ENCODE measurements at regions not wholly inside any gene's neighbourhood (a gene's known extent, or its start where the extent isn't known, plus 50 kb on each side); places are given as distances from the start of the nearest gene placed in this dataset.
"Not testable (repeated sequence)": the region's sequence is repeated elsewhere in the genome, so short reads cannot be mapped to it uniquely, and the experiment has no call there.

DNA sequence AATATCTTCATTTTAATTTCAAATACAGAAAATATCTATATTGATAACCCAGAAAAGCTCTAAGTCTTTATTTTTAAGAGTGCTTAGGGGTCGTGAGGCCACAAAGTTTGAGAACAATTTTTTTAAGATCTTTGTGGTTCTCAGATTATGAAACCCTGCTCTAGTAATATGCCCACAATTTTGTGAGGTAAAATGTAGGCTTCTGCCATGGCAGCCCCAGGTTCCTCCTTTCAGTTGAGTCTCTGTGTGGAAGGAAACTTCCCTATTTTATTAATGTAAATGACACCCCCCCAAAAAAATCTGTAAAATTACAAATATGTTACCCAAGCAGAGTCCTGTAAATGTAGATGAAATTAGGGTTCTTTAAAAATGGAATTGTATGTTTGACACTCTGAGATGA lies 600.5 kb downstream of the SATB2 start:
- DNase-seq (ENCODE audit: low read depth): no peak
- TF ChIP-seq, protein P1, sequence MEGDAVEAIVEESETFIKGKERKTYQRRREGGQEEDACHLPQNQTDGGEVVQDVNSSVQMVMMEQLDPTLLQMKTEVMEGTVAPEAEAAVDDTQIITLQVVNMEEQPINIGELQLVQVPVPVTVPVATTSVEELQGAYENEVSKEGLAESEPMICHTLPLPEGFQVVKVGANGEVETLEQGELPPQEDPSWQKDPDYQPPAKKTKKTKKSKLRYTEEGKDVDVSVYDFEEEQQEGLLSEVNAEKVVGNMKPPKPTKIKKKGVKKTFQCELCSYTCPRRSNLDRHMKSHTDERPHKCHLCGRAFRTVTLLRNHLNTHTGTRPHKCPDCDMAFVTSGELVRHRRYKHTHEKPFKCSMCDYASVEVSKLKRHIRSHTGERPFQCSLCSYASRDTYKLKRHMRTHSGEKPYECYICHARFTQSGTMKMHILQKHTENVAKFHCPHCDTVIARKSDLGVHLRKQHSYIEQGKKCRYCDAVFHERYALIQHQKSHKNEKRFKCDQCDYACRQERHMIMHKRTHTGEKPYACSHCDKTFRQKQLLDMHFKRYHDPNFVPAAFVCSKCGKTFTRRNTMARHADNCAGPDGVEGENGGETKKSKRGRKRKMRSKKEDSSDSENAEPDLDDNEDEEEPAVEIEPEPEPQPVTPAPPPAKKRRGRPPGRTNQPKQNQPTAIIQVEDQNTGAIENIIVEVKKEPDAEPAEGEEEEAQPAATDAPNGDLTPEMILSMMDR (IDR thresholded peaks at IDR 0.05; ENCODE audit: insufficient read depth, low read length, poor library complexity, severe bottlenecking): no peak
- Histone ChIP-seq H3K27me3 (ENCODE audit: control insufficient read depth, insufficient read depth, low read length) (no peaks in the 10 kb centered on the region), H3K4me3 (ENCODE audit: low read depth, low read length) (no peak overlapping the region), H3K36me3 (ENCODE audit: control insufficient read depth, insufficient read depth, low read length) (no peaks in the 10 kb centered on the region)

DNA sequence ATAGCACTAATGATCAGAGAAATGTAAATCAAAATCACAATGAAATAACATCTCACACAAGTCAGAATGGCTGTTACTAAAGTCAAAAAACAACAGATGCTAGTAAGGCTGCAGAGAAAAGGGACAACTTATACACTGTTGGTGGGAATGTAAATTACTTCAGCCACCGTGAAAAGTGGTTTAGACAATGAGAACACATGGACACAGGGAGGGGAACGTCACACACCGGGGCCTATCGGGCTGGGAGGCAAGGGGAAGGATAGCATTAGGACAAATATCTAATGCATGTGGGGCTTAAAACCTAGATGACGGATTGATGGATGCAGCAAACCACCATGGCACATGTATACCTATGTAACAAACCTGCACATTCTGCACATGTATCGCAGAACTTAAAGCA lies 602.0 kb downstream of the SATB2 start:
- not testable (repeated sequence) for H3K4me3 ChIP-seq (ENCODE audit: low read depth, low read length); H3K27me3 ChIP-seq (ENCODE audit: control insufficient read depth, insufficient read depth, low read length); H3K36me3 ChIP-seq (ENCODE audit: control insufficient read depth, insufficient read depth, low read length); DNase-seq (ENCODE audit: low read depth)

DNA sequence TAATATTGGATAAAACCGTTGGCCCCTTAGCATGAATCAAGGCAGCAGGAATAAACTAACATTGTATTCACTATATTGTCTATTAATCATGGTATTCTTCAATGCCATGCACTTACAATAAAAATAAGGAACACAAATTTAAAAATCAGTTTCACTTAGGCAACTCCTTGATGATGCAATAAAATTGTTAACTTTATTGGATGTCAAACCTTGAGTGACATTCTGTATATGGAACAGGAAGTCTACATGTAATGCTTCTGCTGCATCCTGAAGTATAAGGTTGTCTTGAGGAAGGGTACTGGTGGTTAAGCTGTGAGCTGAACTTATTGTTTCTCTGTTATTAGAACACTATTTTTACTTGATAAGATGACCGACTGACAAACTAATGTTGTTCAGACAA lies 605.5 kb downstream of the SATB2 start:
- DNase-seq (ENCODE audit: low read depth): no peak
- H3K27me3 ChIP-seq (ENCODE audit: control insufficient read depth, insufficient read depth, low read length): no peaks in the 10 kb centered on the region
- no peaks in the 10 kb centered on the region for H3K36me3 ChIP-seq (ENCODE audit: control insufficient read depth, insufficient read depth, low read length)
- TF ChIP-seq, protein P1 (IDR thresholded peaks at IDR 0.05; ENCODE audit: insufficient read depth, low read length, poor library complexity, severe bottlenecking): no peak
- H3K4me3 ChIP-seq (ENCODE audit: low read depth, low read length): no peak overlapping the region

DNA sequence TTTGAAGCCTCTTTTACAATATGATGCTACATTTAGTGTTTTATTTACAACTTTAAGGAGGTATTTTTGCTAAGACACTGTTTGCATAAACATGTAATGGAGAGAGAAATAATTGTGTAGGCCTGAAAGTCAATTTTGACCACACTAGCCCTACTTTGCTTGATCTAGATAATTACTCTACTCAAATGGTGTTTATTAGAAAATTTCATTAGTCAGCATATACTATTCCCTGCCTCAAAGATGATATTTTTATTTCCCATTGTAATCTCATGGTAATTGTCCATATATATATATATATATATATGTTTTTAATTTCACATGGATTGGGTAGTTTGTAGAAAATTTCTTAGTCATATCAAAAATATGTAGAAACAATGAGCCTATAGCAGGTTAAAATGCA lies 632.2 kb downstream of the SATB2 start:
- Histone ChIP-seq H3K4me3 (ENCODE audit: low read depth, low read length) (no peak overlapping the region), H3K36me3 (ENCODE audit: control insufficient read depth, insufficient read depth, low read length) (no peaks in the 10 kb centered on the region), H3K27me3 (ENCODE audit: control insufficient read depth, insufficient read depth, low read length) (no peaks in the 10 kb centered on the region)
- TF ChIP-seq, protein P1 (IDR thresholded peaks at IDR 0.05; ENCODE audit: insufficient read depth, low read length, poor library complexity, severe bottlenecking): no peak
- DNase-seq (ENCODE audit: low read depth): no peak

DNA sequence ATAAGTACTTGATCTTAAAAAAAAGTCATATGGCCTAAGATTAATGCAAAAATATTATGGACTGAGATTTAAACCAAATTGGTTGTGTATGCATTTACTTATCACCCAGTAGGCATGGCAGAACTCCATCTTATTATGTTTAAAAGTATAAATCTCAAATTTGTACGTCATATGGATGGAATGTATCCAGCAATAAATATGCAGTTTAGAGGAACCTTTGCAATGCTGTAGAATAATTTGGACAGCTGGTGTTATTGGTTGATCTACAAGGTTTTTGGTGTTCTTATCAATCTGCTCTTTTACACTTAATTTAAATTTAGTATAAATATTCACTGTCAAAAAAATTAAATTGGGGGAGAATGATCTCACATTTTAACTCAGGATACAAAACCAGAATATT lies 640.2 kb downstream of the SATB2 start:
- TF ChIP-seq, protein P1 (IDR thresholded peaks at IDR 0.05; ENCODE audit: insufficient read depth, low read length, poor library complexity, severe bottlenecking): no peak
- DNase-seq (ENCODE audit: low read depth): no peak
- H3K36me3 ChIP-seq (ENCODE audit: control insufficient read depth, insufficient read depth, low read length): no peaks in the 10 kb centered on the region
- H3K27me3 ChIP-seq (ENCODE audit: control insufficient read depth, insufficient read depth, low read length): no peaks in the 10 kb centered on the region
- H3K4me3 ChIP-seq (ENCODE audit: low read depth, low read length): no peak overlapping the region

DNA sequence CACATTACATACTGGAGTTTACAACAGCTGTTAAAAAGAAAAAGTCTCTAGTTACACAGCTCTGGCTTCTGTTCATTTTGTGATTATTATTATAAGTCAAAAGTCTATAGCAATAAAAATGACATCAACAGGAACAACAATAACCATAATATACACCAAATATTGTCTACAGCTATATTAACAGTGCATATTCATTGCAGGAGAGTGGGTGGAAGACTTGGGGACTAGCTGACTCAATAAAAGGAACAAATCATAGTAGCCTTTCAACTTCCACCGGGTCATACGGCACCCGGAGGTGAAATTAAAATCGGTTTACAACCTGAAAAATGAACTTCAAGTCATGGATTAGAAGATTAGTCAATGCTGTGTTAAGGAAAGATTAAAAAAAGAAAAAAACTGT lies 642.1 kb downstream of the SATB2 start:
- Histone ChIP-seq H3K36me3 (ENCODE audit: control insufficient read depth, insufficient read depth, low read length) (no peaks in the 10 kb centered on the region), H3K4me3 (ENCODE audit: low read depth, low read length) (no peak overlapping the region), H3K27me3 (ENCODE audit: control insufficient read depth, insufficient read depth, low read length) (no peaks in the 10 kb centered on the region)
- TF ChIP-seq, protein P1 (IDR thresholded peaks at IDR 0.05; ENCODE audit: insufficient read depth, low read length, poor library complexity, severe bottlenecking): no peak
- no peak for DNase-seq (ENCODE audit: low read depth)
